Immature natural killer cell (primary cell): ENCODE measurements at regions not wholly inside any gene's neighbourhood (a gene's known extent, or its start where the extent isn't known, plus 50 kb on each side); places are given as distances from the start of the nearest gene placed in this dataset.

ENCODE experiments used
- DNase-seq, 3 donors: peaks; one replicate each; pipeline ENCODE4 v3.0.0; 2022; ENCODE audit warnings: mixed read lengths in 1 of 3
- H3K27ac Mint-ChIP-seq, 6 donors: one replicate each; pipeline ENCODE4 v1.8.0; 2020; ENCODE audit warnings: mixed read lengths in 6 of 6, mild to moderate bottlenecking in 5 of 6, inconsistent platforms in 4 of 6, moderate library complexity in 3 of 6
- H3K27me3 Mint-ChIP-seq, 3 donors: one replicate each; pipeline ENCODE4 v1.8.0; 2020 to 2021; ENCODE audit warnings: low read depth in 3 of 3, mild to moderate bottlenecking in 3 of 3, mixed read lengths in 3 of 3, moderate library complexity in 3 of 3, inconsistent platforms in 1 of 3
- H3K36me3 Mint-ChIP-seq, 3 donors: one replicate each; pipeline ENCODE4 v1.8.0; 2020; ENCODE audit warnings: mixed read lengths in 3 of 3, inconsistent platforms in 2 of 3, mild to moderate bottlenecking in 2 of 3
- H3K4me1 Mint-ChIP-seq, 2 donors: one replicate each; pipeline ENCODE4 v1.8.0; 2020; ENCODE audit warnings: inconsistent platforms in 2 of 2, mild to moderate bottlenecking in 2 of 2, mixed read lengths in 2 of 2, moderate library complexity in 1 of 2
- H3K4me3 Mint-ChIP-seq, 5 donors: one replicate each; pipeline ENCODE4 v1.8.0; 2020; ENCODE audit warnings: mild to moderate bottlenecking in 5 of 5, mixed read lengths in 5 of 5, inconsistent platforms in 3 of 5, moderate library complexity in 3 of 5
- H3K9me3 Mint-ChIP-seq, 6 donors: one replicate each; pipeline ENCODE4 v1.8.0; 2020; ENCODE audit warnings: mild to moderate bottlenecking in 6 of 6, mixed read lengths in 6 of 6, inconsistent platforms in 4 of 6, moderate library complexity in 3 of 6

DNA sequence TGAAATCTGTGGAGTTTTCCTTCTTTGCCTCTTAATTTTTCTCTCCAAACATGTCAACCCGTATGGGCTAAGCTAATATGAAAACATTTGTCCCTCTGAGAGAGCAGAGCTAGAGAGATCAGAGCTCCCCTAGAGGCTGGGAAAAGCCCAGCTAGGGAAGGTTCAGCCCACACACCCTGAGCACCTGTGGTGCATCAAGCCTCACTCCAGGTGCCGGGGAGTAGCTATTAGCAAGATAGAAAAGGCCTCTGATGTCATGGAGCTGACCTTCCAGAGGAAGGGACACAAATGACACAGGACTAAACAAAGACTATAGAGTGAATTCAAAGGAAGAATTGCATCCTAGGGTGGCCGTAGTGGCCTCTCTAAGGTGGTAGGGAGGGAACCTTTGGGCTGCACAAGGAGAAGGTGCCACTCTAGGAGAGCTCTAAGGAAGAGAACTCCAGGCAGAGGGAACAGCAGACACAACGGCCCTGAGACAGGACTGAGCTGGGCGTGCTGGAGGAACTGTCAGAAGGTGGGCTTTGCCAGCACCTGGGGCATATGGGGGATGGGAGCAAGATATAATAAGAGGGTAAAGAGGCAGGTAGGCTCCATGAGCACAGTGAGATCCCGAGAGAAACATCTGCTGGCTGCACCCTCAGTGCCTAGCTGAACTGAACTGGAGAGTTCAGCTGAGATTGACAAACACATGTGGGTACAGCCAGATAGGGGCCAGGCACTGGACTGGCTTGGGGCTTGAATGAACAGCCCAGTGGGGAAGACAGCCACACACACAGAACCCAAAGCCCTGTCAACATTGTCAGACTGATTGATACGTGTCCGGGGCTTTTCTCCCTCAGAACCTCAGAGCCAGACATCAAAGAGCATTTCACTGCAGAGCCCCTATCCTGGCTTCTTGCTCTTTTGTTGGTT is 65.5 kb upstream of the DRD2 start:
- Mint-ChIP-seq H3K27me3 (peaks cover 0 to 8% (median 4%) of the 10 kb centered on the region in 3 donors), H3K4me1 (no peaks in the 10 kb centered on the region), H3K9me3 (no peaks in the 10 kb centered on the region), H3K36me3 (no peaks in the 10 kb centered on the region), H3K27ac (no peak overlapping the region), H3K4me3 (no peak overlapping the region)
- no peak for DNase-seq

DNA sequence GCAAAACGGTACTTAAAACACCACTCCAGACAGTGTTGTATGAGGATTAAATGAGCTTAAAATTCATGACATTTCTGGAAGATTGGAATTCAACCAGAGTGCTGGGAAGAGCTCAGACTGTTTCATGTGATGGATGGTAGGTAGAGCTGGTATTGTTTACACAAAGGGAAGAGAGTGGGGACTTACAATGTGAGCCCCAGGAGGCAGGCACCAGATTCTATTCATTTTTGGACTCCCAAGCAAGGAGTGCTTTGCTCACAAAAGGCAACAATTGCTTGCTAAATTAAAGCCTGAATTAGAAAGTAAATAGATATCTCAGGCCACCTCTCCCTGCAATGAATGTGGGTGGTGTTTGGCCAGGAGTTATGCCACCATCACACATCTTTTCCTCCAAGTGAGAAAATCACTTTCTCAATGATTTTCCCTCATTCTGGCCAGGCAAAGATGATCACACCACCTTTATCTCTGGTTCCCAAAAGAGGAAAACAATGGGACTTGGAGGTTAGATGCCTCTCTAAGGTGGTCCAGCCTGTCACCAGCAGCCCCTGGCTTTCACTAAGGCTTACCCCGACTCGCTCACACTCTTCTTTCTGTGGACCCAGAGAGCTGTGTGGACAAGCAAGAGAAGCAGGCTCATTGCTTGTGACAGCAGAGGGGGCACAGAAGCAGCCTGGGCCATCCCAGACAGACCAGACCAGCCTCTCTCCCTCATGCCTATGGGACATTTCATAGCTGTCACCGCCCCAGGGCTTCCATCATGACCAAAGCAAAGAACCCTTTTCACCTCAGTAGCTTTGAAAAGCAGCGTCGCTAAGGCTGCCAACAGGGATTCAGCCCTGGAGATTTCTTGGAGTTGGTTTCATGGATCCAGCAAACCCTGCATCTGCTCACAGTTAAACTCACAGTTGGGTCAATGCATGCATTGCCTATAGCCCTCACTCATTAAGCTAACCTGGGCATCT is 63.5 kb upstream of the DRD2 start:
- Mint-ChIP-seq H3K36me3 (no peaks in the 10 kb centered on the region), H3K27ac (no peak overlapping the region), H3K27me3 (peaks cover 0 to 8% (median 7%) of the 10 kb centered on the region in 3 donors), H3K4me1 (no peaks in the 10 kb centered on the region), H3K4me3 (no peak overlapping the region), H3K9me3 (no peaks in the 10 kb centered on the region)
- DNase-seq, result no peak

- Mint-ChIP-seq H3K27me3 (peaks cover 0 to 14% (median 10%) of the 10 kb centered on the region in 3 donors), H3K36me3 (no peaks in the 10 kb centered on the region), H3K9me3 (no peaks in the 10 kb centered on the region), H3K27ac (no peak overlapping the region), H3K4me3 (no peak overlapping the region), H3K4me1 (no peaks in the 10 kb centered on the region)
- DNase-seq, result no peak
Observed at GRCh38 chr11:113534625-113535024, 59.4 kb upstream of the DRD2 start.

DNA sequence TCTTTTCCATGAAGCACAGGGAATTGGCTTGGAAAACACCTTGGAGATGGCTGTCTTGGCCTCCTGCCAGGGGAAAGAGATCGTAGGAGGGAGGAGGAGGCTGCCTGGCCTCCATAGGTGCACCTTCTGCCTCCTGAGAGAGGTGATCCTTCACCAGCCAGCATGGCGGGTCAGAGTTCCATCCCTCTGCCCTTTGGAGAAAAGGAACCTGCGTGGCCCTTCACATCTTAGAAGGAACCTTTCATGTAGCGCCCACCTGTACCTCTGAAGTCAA is 58.2 kb upstream of the DRD2 start:
- Mint-ChIP-seq H3K27me3 (peaks cover 9 to 19% (median 10%) of the 10 kb centered on the region in 3 donors), H3K36me3 (no peaks in the 10 kb centered on the region), H3K27ac (no peak overlapping the region), H3K4me3 (no peak overlapping the region), H3K4me1 (no peaks in the 10 kb centered on the region), H3K9me3 (no peaks in the 10 kb centered on the region)
- DNase-seq, result no peak

GRCh38 chr11:113532697-113533424 is 57.7 kb upstream of the DRD2 start:
- H3K36me3 Mint-ChIP-seq, result no peaks in the 10 kb centered on the region
- DNase-seq, result peak; percentile 17 to 43 (median 37)
- no peaks in the 10 kb centered on the region for H3K4me1 Mint-ChIP-seq
- H3K4me3 Mint-ChIP-seq, result no peak overlapping the region
- H3K27ac Mint-ChIP-seq, result peak overlapping the region in 1 of 6 donors; percentile 25
- H3K27me3 Mint-ChIP-seq, result peaks cover 9 to 19% (median 9%) of the 10 kb centered on the region in 3 donors
- H3K9me3 Mint-ChIP-seq, result no peaks in the 10 kb centered on the region

- peaks cover 6 to 19% (median 9%) of the 10 kb centered on the region in 3 donors for H3K27me3 Mint-ChIP-seq
- no peaks in the 10 kb centered on the region for H3K36me3 Mint-ChIP-seq
- H3K4me3 Mint-ChIP-seq, result no peak overlapping the region
- H3K4me1 Mint-ChIP-seq, result no peaks in the 10 kb centered on the region
- DNase-seq, result no peak
- H3K9me3 Mint-ChIP-seq, result no peaks in the 10 kb centered on the region
- no peak overlapping the region for H3K27ac Mint-ChIP-seq
Observed at GRCh38 chr11:113531575-113532451, 56.6 kb upstream of the DRD2 start.

DNA sequence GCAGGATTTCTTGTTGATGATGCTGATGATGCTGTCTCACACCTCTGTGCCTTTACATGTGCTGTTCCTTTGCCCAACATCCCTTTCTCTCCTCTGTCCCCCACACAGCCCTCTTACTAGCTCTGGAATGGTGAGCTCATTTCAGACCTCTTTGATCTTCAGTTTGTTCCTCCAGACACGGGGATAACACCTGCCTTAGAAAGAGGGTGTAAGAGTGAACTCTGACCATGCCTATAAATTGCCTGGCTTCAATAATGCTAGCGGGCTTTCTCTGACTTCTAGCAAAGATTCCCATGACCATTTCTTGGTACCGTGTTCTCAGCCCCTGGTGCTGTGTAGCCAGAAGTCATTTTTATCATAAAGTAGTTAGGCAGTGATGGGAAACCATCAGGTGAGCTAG is 55.9 kb upstream of the DRD2 start:
- peaks cover 6 to 19% (median 9%) of the 10 kb centered on the region in 3 donors for H3K27me3 Mint-ChIP-seq
- no peaks in the 10 kb centered on the region for H3K9me3 Mint-ChIP-seq
- no peaks in the 10 kb centered on the region for H3K36me3 Mint-ChIP-seq
- no peaks in the 10 kb centered on the region for H3K4me1 Mint-ChIP-seq
- H3K4me3 Mint-ChIP-seq, result no peak overlapping the region
- no peak overlapping the region for H3K27ac Mint-ChIP-seq
- DNase-seq, result no peak

- Mint-ChIP-seq H3K4me1 (no peaks in the 10 kb centered on the region), H3K27me3 (peaks cover 3 to 21% (median 9%) of the 10 kb centered on the region in 3 donors), H3K4me3 (no peak overlapping the region), H3K36me3 (no peaks in the 10 kb centered on the region), H3K27ac (no peak overlapping the region), H3K9me3 (no peaks in the 10 kb centered on the region)
- DNase-seq, result no peak
Observed at GRCh38 chr11:113529606-113530005, 54.4 kb upstream of the DRD2 start.

- H3K27me3 Mint-ChIP-seq, result peaks cover 3 to 23% (median 9%) of the 10 kb centered on the region in 3 donors
- DNase-seq, result no peak
- H3K4me3 Mint-ChIP-seq, result no peak overlapping the region
- H3K36me3 Mint-ChIP-seq, result no peaks in the 10 kb centered on the region
- no peak overlapping the region for H3K27ac Mint-ChIP-seq
- H3K4me1 Mint-ChIP-seq, result no peaks in the 10 kb centered on the region
- H3K9me3 Mint-ChIP-seq, result no peaks in the 10 kb centered on the region
Observed at GRCh38 chr11:113528982-113529381, 53.8 kb upstream of the DRD2 start.

GRCh38 chr11:113526521-113526920 is 51.3 kb upstream of the DRD2 start:
- Mint-ChIP-seq H3K9me3 (no peaks in the 10 kb centered on the region), H3K4me1 (no peaks in the 10 kb centered on the region), H3K4me3 (no peak overlapping the region), H3K27me3 (peaks cover 8 to 16% (median 9%) of the 10 kb centered on the region in 3 donors), H3K27ac (no peak overlapping the region), H3K36me3 (no peaks in the 10 kb centered on the region)
- no peak for DNase-seq
